ENCODE measurements at regions not wholly inside any gene's neighbourhood (a gene's known extent, or its start where the extent isn't known, plus 50 kb on each side); places are given as distances from the start of the nearest gene placed in this dataset.

DNA sequence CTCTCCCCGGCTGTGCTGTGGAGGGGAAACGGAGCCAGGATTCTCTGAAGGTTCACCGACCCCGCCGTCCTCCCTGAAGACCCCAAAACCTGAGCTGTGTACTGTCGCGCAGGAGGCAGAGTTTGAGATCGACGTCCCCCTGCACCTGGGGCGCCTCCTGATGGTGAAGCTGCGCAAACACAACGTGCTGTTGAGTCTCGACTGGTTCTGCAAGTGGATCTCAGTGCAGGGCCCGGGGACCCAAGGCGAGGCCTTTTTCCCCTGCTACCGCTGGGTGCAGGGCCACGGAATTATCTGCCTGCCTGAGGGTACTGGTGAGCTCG, 62.6 kb upstream of the TEKT1 start:
- TF ChIP-seq CTCF (IDR thresholded peaks at IDR 0.05) (peak in 4 of 6 experiments; percentile 7 to 47 (median 33)), POLR2A (IDR thresholded peaks at IDR 0.05) (no peak), POLR2AphosphoS5 (IDR thresholded peaks at IDR 0.05) (no peak)
